ENCODE measurements at regions not wholly inside any gene's neighbourhood (a gene's known extent, or its start where the extent isn't known, plus 50 kb on each side); places are given as distances from the start of the nearest gene placed in this dataset.

DNA sequence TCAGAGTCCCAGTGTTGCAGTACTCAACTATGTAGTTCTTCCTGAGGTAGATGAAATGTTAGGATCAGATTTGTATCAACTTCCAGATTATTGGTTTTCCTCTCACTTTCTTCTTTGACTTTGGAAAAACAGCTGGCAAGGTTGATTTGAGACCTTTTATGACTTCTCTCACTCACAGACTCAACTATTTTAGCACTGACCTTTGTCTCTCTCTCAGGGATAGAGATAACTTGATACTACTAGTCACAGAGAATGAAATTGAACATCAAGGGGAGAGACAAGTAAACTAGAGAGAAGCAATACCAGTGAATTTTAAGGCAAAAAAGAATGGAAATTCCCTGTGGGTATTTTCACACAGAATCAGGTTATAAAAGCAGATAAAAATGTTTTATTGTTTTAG, 159.7 kb upstream of the B3GALT2 start:
- DNase-seq (ENCODE audit: low read depth), result no peak

DNA sequence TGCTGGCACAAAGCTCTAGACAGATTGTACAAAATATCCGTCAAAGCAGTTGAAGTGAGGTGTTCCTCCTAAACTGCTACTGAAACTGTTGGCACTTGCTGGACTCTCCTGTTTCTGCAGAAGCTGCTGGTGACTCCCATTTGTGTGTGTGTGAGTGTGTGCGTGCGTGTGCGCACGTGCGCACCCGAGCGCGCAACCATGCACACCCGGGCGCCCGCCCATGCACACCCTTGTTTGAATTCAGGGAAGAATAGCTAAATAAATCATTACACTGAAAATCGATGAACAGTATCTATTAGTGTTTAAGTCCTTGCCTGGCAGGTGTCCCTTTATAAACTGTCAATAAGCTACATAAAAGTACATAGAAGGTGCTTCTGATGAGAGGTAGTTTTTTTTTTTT, 156.4 kb upstream of the B3GALT2 start:
- DNase-seq (ENCODE audit: low read depth), result no peak

DNA sequence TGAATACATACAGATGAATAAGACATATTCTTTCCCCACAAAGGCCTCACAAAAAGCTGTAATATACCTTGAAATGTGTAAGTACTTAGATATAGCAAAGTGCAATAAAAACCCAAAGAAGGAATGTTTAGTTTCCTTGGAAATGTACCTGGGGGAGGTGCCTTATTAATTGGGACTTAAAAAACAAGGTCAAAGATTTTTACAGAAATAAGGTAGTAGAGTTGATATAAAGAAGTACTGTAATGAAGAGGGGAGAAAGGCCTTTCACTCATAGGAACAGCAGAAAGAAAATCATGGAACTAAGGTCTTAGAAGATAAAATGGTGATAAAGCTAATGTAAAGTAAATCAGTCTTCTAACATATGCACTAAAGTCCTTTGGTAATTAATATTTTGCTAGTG, 153.9 kb upstream of the B3GALT2 start:
- DNase-seq (ENCODE audit: low read depth), result no peak

DNA sequence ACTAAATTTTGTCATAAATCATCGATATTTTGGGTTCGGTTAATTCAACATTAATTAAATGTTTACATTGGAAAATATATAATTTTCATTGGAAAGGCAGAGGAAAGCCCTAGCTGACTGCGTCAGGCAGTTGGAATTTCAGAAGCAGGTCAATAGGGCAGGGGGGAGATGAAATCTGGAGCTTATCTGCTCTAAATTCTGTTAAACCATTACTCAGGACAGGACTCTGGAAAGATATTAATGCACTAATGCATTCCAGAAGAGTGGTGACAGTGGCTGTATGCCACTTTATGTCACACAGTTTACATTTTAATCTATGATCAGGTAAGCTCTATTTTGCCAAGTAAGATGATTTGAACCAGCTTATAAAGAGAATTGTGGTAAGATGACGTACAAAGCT, 153.0 kb upstream of the B3GALT2 start:
- DNase-seq (ENCODE audit: low read depth), result no peak

DNA sequence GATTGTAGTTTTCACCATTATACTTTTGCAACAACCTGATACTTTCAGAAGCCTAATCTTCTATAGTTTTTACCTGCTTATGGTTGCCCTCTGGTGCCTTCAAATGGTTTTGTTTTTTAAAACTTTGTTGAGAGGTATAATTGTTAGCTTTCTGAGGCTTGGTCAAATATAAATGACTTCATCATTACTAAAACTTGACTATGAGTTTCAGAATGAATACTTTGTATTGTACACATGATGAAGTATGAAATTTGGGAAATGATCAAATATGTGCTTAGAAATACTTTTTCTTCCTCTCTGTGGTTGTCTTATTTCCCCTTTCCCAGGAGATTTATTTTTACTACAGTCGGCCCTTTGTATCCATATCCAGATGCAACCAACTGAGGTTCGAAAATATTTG, 151.8 kb upstream of the B3GALT2 start:
- DNase-seq (ENCODE audit: low read depth), result no peak

DNA sequence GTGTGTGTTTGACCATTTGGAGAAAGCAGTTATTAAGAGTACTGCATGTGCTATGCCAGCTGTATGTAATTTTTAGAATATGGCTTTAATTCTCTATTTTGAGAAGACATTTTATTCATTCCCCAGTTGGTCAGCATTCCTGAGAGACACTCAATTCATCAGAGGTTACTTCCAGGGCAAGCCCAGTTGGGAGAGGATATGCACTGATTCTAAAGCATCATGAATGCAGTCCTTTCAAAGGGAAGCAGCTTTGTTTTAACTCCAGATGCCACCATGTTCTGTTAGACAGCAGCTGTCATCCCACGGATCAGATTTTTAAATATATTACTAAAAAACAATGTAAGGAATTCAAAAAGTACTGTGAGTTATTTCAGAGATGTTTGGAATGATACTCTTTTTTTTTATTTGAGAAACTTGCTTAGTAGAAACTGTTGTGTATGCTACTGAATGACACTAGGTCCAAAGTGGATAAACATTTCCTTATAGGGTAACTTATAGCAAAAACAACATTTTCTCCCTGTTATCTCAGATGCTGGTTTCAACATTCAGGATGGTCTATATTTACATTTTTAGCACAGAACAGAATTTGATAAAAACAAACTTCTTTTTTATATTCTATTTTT, 149.5 kb upstream of the B3GALT2 start:
- peak; percentile 70 for DNase-seq (ENCODE audit: low read depth)

DNA sequence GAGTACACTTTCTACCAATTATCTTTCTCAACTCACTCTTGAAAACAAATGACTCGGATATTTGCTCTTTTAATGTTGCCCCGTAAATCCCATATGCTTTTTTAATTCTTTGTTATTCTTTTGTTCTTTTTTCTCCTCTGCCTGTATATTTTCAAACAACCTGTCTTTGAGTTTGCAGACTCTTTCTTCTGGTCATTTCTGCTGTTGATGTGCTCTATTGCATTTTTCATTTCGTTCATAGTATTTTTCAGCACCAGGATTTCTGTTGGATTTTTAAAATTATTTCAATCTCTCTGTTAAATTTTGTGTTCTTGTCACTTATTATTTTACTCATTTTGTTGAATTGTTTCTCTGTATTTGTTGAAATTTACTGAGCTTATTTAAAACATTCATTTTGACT, 146.8 kb upstream of the B3GALT2 start:
- DNase-seq (ENCODE audit: low read depth), result no peak

DNA sequence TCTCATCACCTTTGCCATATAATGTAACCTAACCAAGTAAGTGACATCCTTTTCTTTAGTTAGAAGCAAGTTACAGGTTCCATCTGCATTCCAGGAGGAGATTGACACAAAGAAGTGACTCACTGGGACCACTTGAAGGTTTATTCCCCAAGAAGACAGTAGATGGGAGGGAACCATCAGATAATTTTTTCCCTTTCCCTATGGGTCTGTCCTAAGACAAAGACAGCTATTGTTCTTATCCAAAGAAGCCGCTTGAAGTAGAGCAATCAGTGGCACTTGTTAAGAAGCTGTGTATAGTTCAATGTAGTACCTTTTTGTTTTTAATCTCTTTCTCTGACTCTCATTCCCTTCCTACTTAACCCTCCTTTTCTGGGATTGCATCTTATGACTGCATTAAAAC, 139.9 kb upstream of the B3GALT2 start:
- no peak for DNase-seq (ENCODE audit: low read depth)

DNA sequence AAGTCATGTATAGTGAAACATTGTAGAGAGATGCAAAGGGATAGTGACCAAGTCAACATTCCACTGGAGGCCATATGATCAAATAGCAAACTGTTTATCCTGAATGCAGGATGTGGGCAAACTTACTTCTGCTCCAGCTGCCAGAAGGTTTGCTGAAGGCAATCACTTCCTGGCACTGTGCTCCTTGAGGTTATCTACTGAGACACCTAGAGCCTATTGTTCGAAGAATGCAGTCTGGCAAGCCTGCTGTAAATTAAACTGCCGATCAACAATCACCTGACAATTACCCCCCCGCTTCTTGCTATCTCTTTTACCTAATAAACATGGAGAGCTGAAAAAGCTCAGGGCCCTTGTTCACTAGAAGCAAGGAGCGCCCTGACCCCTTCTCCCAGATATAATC, 139.4 kb upstream of the B3GALT2 start:
- DNase-seq (ENCODE audit: low read depth), result no peak

DNA sequence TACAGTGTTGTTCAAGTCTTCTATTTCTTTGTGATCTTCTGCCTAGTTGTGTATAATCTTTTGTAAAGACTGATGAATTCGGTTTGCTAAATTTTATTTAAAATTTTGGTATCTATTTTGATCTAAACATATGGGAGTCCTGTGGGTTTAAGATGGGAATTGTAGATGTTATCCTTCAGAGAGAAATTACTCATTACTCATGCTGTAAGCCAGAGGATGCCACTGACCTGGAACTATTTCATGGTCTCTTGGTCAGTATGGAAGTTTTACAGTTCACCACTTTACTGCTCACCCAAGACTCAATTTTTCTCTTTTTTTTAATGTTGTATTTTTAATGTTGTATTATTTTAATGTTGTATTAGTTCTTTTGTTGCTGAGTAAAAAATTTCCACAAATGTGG, 138.6 kb upstream of the B3GALT2 start:
- DNase-seq (ENCODE audit: low read depth), result no peak

DNA sequence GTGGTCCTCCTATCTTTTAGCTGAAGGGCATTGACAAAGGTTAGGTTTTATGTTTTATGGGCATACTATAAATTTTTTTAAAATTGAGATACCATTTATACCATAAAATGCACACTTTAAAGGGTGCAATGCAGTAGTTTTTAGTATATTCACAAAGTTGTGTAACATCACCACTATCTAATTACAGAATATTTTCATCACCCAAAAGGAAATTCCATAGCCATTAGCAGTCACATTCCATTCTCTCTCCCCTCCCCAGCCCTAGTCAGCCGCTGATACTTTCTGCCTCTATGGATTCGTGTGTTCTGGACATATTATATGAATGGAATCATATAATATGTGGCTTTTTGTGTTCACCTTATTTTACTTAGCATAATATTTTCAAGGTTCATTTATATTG, 135.8 kb upstream of the B3GALT2 start:
- no peak for DNase-seq (ENCODE audit: low read depth)

DNA sequence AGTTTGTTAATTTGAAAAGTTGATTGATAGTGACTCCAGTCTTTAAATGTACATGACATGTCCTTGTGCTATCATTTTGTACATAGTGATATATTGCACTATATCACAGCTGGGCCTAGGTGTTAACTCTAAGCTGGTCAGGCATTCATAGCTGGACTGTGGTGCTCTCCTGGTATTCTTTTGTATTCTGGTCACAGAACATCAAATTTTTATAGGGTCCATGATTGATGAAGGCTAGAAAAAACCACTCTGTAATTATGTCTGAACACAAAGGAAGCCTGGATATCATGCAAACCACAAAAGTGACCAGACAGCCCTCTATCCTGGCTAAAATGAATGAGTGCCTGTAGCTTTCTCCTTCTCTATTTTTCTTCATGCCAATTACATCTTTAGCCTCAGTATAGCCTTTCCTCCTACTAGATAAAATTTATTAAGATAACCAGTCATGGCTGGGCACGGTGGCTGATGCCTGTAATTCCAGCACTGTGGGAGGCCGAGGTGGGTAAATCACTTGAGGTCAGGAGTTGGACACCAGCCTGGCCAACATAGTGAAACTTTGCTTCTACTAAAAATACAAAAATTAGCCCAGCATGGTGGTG, 134.9 kb upstream of the B3GALT2 start:
- DNase-seq (ENCODE audit: low read depth), result no peak

DNA sequence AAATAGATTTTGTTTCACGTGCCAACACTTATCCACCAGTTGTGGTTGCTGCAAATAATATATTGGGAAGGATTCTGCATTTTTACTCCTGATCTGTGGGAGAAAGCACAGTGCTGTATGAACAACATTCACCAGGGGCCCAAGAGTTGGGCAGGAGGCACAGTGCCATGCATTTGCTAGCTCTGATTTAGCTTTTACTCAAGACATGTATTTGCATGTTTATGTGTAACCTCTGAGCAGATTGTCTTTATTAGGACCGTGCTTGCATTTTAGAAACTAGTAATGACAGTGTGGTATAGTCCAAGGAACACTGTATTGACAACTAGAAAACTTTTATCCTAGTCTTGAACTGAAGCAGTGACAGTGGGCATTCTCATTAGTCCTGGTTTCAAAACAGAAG, 133.9 kb upstream of the B3GALT2 start:
- no peak for DNase-seq (ENCODE audit: low read depth)

DNA sequence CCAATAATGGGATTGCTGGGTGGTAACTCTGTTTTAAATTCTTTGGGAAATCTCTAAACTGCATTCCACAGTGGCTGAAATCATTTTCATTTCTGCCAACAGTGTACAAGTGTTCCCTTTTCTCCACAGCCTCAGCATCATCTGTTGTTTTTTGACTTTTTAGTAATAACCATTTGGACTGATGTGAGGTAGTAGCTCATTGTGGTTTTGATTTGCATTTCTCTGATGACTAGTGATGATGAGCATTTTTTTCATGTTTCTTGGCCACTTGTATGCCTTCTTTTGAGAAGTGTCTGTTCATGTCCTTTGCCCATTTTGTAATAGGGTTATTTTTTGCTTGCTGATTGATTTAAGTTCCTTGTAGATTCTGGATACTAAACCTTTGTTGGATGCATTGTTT, 131.9 kb upstream of the B3GALT2 start:
- no peak for DNase-seq (ENCODE audit: low read depth)

DNA sequence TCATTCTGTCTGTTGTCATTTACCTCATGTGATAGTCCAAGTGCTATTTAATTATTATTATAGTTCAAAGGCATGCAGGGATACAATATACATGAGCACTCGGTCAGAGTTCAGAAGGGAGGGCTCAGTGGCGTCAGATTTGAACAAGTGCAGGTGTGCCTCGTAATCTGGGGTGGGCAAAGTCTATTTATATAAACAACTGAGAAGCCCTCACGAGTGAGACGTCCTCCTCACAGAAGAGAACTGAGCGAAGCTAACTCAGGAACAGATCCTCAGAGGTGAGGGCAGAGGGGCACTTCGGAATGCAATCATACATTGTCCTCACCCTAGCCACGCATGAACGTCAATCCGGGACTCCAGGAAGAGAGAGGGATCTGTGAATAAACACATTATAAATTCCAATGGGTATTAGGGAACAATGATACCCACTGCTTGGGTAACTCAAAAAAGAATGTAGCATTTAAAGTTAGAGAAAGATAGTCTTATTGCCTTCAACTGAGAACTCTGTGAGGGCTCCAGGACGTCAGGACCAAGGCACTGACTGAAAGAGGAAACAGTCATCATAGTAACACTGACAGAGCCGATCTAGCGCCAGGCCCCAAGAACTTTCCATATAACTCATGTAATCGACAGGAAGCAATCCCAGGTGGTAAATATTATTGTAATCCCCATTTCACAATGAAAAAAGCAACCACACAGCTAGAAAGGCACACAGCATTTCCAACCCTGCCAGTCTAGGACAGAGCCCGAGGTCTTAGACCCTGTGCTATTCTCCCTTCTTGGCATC, 127.1 kb upstream of the B3GALT2 start:
- DNase-seq (ENCODE audit: low read depth), result no peak

DNA sequence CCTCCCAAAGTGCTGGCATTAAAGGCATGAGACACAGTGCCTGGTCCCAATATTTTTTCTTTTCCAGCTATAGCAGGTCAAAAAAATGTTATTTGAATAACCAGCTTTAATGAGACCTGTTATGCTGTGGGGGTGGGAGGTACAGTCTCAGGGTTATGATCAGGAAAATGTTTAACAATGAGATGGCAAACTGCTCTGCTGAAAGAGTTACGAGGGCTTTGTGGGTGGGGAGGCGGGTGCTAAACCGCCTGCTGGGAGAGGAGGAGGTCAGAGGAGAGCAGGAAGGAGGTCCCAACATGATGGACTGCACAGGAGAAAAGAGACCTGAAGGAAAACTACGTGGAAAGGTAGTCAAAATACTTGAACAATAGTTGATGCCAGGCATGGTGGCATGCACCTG, 126.0 kb upstream of the B3GALT2 start:
- no peak for DNase-seq (ENCODE audit: low read depth)

DNA sequence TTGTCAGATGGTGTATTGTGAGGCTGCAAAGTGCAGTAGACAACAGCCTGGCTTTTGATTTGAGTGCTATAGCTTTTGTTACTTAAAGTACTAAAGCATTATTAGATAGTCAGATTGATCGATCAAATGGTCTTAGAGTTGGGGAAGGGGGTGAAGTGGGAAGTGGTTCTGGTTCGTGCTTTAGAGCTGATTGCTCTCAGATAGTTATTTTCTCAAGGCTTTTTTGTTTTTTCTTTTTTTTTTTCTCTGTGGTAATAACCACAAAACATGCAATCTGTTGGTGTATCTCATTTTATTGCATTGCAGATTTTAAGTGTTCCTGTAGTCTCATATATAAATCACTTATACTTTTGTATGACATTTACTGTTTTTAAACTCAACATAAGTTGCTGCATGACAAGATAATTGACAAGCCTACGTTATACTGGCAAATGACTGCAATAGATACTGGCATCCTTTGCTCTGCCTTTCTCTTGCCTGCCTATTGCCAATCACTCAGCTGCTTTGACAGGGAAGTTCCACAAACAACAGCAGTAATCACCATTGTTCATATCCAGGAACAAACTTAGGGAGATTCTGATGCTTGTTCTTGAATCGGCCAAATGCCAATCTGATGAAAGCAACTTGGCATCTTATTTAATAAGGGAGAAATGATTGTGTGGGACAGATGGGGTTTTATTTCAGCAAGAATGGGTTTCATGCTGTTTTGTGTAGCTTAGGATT, 125.0 kb upstream of the B3GALT2 start:
- no peak for DNase-seq (ENCODE audit: low read depth)

DNA sequence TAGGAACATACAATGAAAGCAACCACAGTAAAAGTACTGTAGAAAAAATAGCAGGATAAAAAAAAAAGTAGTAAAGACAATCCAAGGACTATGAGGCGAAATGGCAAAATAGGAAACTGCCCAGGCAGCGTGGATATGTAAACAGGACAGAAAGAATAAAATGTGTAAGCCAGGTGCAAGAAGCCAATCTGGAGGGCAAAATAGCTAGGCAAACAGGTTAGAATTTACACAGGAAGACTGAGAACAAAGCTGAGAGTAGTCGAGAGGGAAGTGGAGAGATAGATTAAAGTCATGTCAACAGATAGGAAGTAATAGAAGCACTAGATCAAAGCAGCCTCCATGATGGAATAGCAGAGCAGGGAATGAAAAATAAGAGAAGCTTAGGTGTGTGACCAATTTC, 124.2 kb upstream of the B3GALT2 start:
- DNase-seq (ENCODE audit: low read depth), result no peak

DNA sequence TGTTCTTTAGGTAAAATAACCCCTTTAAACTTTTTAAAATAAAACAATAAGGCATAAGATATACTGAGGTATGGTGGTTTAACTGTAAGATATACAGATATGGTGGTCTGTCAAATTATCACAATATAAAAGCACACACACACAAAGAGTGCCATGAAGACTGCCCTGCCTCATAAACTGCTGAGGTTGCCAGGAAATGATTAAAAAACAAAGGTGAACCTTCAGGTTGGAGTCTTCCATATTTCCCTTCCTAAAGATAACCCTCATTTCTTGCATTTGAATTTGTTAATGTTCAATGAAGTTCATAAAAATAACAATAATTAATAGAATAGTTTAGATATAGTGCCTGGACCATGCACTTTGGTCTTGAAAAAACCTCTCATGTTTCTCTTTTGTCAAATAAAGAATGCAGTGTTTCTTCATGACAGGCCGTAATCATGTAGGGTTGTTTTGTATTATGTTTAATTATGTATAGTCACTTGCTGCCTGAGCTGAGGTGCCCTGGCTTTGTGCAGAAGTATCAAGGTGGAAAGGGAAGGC, 123.6 kb upstream of the B3GALT2 start:
- DNase-seq (ENCODE audit: low read depth), result no peak

DNA sequence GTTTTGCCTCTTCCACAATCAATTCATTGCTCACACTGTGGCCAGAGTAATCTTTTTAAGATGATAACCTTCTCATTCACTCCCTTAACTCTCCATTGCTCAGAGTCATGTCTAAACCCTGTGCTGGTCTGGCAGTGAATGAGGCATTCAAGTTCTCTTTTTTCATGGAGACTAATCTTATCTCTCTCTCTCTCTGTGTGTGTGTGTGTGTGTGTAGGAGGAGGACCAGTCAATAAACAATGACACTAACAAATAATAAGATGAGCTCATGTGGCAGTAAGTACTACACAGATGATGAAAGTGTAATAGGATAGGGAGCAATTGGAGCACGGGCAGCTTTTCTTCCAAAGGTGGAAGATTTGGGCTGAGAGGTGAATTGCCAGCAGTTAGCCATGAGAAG, 122.0 kb upstream of the B3GALT2 start:
- DNase-seq (ENCODE audit: low read depth), result no peak

DNA sequence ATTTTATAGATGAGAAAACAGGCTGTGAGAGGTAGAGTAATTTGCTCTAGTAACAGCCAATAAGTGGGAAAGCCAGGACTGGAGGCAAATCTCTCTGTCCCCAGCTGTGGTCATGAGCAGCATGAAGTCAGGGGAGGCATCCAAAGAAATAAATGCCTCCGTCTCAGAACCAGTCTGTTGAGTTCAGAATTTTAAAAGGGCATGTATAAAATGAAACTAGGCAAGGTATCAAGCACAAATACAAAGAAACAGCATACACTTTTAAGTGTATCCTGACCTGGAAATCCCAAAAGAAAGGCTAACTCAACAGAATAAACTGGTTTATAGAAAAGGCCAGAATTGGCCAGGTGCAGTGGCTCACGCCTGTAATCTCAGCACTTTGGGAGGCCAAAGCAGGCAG, 120.0 kb upstream of the B3GALT2 start:
- DNase-seq (ENCODE audit: low read depth), result no peak
